ENCODE measurements at regions not wholly inside any gene's neighbourhood (a gene's known extent, or its start where the extent isn't known, plus 50 kb on each side); places are given as distances from the start of the nearest gene placed in this dataset.

DNA sequence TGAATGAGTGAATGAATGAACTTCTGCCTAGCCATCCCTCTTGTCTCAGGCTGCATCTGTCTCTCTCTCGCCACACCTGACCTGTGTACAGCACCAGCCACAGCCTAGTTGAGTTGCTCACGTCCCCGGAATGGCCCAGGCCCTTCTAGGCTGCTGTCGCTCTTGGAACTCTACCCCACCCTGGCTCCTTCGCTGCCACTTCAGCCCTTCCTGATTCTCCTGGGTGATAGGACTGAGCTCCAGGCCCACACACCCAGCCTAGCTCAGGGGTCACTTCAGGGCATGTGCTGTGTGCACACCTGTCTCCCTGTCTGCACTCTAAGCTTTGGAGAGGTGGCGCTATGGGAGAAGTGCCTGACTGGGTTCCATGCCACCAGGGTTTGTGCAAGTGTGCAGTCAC, 236.6 kb downstream of the GLI2 start:
- H3K27me3 ChIP-seq, result no peaks in the 10 kb centered on the region
- 63 to 89% (median 72%) methylated on average over 5 to 6 of the region's 6 CpGs for WGBS, 5 donors
- intact Hi-C loops (cut with DNase I; ENCODE audit: low total_unique reads), result no loop called here
- H3K4me3 ChIP-seq, result no peak overlapping the region
- H3K9me3 ChIP-seq, result no peaks in the 10 kb centered on the region
- no peak overlapping the region for H3K27ac ChIP-seq
- TF ChIP-seq, protein P1, sequence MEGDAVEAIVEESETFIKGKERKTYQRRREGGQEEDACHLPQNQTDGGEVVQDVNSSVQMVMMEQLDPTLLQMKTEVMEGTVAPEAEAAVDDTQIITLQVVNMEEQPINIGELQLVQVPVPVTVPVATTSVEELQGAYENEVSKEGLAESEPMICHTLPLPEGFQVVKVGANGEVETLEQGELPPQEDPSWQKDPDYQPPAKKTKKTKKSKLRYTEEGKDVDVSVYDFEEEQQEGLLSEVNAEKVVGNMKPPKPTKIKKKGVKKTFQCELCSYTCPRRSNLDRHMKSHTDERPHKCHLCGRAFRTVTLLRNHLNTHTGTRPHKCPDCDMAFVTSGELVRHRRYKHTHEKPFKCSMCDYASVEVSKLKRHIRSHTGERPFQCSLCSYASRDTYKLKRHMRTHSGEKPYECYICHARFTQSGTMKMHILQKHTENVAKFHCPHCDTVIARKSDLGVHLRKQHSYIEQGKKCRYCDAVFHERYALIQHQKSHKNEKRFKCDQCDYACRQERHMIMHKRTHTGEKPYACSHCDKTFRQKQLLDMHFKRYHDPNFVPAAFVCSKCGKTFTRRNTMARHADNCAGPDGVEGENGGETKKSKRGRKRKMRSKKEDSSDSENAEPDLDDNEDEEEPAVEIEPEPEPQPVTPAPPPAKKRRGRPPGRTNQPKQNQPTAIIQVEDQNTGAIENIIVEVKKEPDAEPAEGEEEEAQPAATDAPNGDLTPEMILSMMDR (IDR thresholded peaks at IDR 0.05), result no peak
- no peak for TF ChIP-seq POLR2AphosphoS5 (IDR thresholded peaks at IDR 0.05)
- no peak for TF ChIP-seq POLR2A (IDR thresholded peaks at IDR 0.05)
- TF ChIP-seq EP300 (IDR thresholded peaks at IDR 0.05), result no peak
- peaks cover 0 to under 1% (median 0%) of the 10 kb centered on the region in 4 donors for H3K4me1 ChIP-seq
- no peak for DNase-seq
- peaks cover 0 to 68% (median 43%) of the 10 kb centered on the region in 4 donors for H3K36me3 ChIP-seq

DNA sequence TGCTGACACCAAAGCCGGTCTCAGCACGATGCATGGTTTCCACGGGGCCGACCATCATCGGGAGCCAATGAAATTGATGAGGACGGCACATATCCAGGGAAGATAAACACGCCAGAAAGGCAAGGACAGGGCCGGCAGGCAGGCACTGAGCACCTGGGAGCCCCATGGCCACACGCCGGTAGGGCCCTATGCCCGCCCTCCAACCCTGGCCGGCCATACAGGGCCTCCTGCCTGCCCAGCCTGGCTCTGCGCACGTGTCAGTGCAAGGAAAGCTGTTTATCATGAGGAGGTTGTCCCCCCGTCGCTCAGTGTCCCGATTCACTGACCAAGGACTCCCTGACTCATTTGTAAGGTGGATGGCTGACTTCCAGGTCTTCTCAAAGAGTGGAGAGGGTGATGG, 237.5 kb downstream of the GLI2 start:
- H3K4me1 ChIP-seq, result peaks cover 0 to 9% (median 4%) of the 10 kb centered on the region in 4 donors
- H3K36me3 ChIP-seq, result peaks cover 0 to 75% (median 47%) of the 10 kb centered on the region in 4 donors
- WGBS, 5 donors, result 92 to 97% (median 93%) methylated on average over 16 to 17 of the region's 17 CpGs
- TF ChIP-seq, protein P1 (IDR thresholded peaks at IDR 0.05), result no peak
- intact Hi-C loops (cut with DNase I; ENCODE audit: low total_unique reads), result no loop called here
- H3K9me3 ChIP-seq, result no peaks in the 10 kb centered on the region
- DNase-seq, result no peak
- H3K4me3 ChIP-seq, result no peak overlapping the region
- H3K27ac ChIP-seq, result no peak overlapping the region
- no peaks in the 10 kb centered on the region for H3K27me3 ChIP-seq

DNA sequence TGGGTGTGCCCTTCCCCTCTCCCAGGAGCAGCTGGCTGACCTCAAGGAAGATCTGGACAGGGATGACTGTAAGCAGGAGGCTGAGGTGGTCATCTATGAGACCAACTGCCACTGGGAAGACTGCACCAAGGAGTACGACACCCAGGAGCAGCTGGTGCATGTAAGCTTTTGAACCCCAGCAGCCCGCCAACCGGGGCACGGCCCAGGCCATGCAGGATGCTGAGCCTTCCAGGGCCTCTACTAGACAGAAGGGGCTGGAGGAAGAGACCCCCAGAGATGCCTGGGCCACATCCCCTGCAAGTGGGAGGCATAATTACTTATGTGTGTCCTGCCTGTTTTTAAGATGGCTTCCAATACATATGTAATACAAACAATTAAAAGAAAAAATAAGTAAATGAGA, 239.3 kb downstream of the GLI2 start:
- Histone ChIP-seq H3K9me3 (no peaks in the 10 kb centered on the region), H3K4me3 (no peak overlapping the region), H3K4me1 (peaks cover 0 to 13% (median 5%) of the 10 kb centered on the region in 4 donors), H3K36me3 (peaks cover 0 to 77% (median 41%) of the 10 kb centered on the region in 4 donors), H3K27ac (no peak overlapping the region), H3K27me3 (no peaks in the 10 kb centered on the region)
- intact Hi-C loops (cut with DNase I; ENCODE audit: low total_unique reads), result no loop called here
- no peak for TF ChIP-seq POLR2A (IDR thresholded peaks at IDR 0.05)
- no peak for DNase-seq
- WGBS, 5 donors, result 90 to 100% (median 97%) methylated on average over 2 to 4 of the region's 4 CpGs

DNA sequence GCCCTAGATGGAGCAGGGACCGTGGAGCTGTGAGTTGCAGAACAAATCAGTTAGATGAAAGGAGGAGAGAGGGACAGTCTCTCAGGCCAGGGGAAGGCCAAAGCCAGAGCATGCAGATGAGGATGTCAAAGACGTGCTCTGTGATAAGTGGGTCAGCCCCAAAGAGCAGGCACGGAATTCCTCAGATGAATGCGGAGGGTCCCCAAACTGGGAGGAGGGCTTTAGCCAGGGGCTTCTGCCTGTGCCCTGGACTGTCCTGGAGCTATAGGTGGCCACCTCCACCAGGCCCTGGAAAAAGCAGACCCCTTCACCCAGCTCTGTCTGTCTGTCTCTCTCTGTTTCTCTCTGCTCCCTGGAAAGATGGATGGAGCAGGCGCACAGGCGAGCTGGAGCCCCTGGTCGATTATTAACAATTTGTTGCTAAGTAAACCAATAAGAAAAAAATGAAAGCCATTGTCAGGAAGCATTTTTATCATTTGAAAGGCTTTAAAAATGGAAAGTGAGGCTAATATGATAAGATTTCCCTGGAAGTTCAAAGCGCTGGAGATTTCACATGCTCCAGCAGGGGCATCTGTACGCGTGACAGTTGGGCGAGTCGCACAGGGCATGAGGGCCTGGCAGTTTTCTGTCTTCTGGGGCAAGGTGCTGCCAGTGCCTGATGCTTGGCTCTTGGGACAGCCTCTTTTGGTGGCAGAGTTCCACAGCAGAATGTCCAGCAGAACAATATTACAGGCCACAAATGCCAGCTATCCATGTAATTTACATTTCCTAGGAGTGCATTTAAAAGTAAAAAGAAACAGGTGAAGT, 241.0 kb downstream of the GLI2 start:
- 51 to 63% (median 55%) methylated on average over 12 of the region's 12 CpGs for WGBS, 5 donors
- Histone ChIP-seq H3K4me3 (no peak overlapping the region), H3K36me3 (peaks cover 0 to 62% (median 34%) of the 10 kb centered on the region in 4 donors), H3K27ac (no peak overlapping the region), H3K4me1 (peaks cover 0 to 13% (median 5%) of the 10 kb centered on the region in 4 donors), H3K9me3 (no peaks in the 10 kb centered on the region), H3K27me3 (no peaks in the 10 kb centered on the region)
- no peak for DNase-seq
- TF ChIP-seq EP300 (IDR thresholded peaks at IDR 0.05) (no peak), POLR2AphosphoS5 (IDR thresholded peaks at IDR 0.05) (no peak), POLR2A (IDR thresholded peaks at IDR 0.05) (no peak)
- TF ChIP-seq, protein P1 (IDR thresholded peaks at IDR 0.05), result no peak
- intact Hi-C loops (cut with DNase I; ENCODE audit: low total_unique reads), result no loop called here

All from stomach (tissue), 8 donors.